ENCODE measurements at regions not wholly inside any gene's neighbourhood (a gene's known extent, or its start where the extent isn't known, plus 50 kb on each side); places are given as distances from the start of the nearest gene placed in this dataset.

DNA sequence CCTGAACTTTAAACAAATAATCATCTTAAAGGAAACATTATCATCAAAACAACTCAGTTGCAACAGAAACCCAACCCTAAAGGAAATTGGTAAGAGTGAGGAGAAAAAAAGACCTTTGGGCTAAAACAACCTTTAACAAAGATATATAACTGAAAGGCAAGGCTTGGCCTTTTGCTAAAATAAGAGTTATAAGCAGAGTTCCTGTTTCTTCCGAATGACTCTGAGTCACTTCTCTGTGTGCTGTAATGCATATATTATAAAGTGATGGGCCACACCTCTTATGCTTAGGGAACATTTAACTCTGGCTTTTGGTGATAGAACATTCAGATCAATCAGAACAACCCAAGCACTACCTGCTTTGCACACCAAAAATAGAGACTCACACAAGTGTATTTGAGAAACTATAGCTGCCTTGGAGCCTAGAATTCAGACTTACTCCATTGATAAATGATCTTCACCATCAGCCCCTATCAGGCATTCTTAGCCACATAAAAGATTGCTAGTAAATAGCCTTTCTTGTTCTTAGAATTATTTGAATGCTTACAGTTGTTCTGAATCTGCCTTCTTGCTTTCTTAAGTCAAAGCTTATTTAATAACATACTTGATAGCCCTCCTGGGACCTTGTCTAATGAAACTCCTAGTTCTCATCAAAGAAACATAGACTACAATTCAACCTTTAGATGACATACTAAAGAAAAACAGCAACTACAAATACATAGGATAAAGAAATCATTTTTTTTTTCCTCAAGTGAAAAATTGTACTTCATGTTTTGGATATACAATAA lies 294.2 kb upstream of the SEMA6D start:
- Histone ChIP-seq H3K23ac (ENCODE audit: insufficient read length) (no peak overlapping the region), H3K4ac (replicated peaks; ENCODE audit: insufficient read length, low read depth, low read length) (no peak overlapping the region), H3K56ac (replicated peaks; ENCODE audit: insufficient read length, low read depth, low read length) (no peak overlapping the region), H3K36me3 (ENCODE audit: control insufficient read depth in 2 of 4, insufficient read depth in 4 of 4, low read length in 3 of 4) (no peaks in the 10 kb centered on the region), H3K79me1 (ENCODE audit: low read depth, low read length) (no peaks in the 10 kb centered on the region), H2AFZ (ENCODE audit: low read length) (no peak overlapping the region), H3K27ac (ENCODE audit: low read depth, low read length) (no peak overlapping the region), H3K79me2 (ENCODE audit: control insufficient read depth in 1 of 2, insufficient read depth in 2 of 2, low read length in 2 of 2) (no peaks in the 10 kb centered on the region), H3K18ac (ENCODE audit: extremely low read depth, low read length) (no peak overlapping the region), H3K14ac (ENCODE audit: insufficient read length) (no peak overlapping the region), H3K23me2 (ENCODE audit: low read depth, low read length) (no peaks in the 10 kb centered on the region), H2BK12ac (ENCODE audit: low read depth, low read length) (no peak overlapping the region), H3K9me3 (ENCODE audit: insufficient read depth in 2 of 2, low read depth in 1 of 2, low read length in 1 of 2) (no peaks in the 10 kb centered on the region), H3K4me3 (ENCODE audit: extremely low read depth in 1 of 4, insufficient read depth in 2 of 4, low read depth in 3 of 4, low read length in 4 of 4) (no peak overlapping the region), H2BK15ac (ENCODE audit: low read length) (no peak overlapping the region), H2BK5ac (ENCODE audit: low read depth, low read length) (no peak overlapping the region), H3K4me2 (ENCODE audit: insufficient read depth in 1 of 2, low read depth in 2 of 2, low read length in 2 of 2) (no peak overlapping the region), H3K27me3 (replicated peaks in 1 of 4; ENCODE audit: control insufficient read depth in 3 of 4, extremely low read depth in 1 of 4, insufficient read depth in 3 of 4, low read length in 3 of 4) (no peaks in the 10 kb centered on the region), H4K20me1 (replicated peaks in 1 of 2; ENCODE audit: control insufficient read depth in 1 of 2, insufficient read depth in 2 of 2, low read length in 2 of 2) (no peaks in the 10 kb centered on the region), H4K5ac (ENCODE audit: insufficient read length, low read depth, low read length) (no peak overlapping the region), H2AK5ac (ENCODE audit: low read depth, low read length) (no peak overlapping the region), H4K91ac (replicated peaks; ENCODE audit: insufficient read length, low read length) (no peak overlapping the region), H2BK20ac (ENCODE audit: low read length) (no peak overlapping the region), H3K9ac (replicated peaks in 1 of 4; ENCODE audit: extremely low read depth in 1 of 4, low read depth in 3 of 4, low read length in 3 of 4) (no peak overlapping the region), H2BK120ac (replicated peaks; ENCODE audit: low read depth, low read length) (no peak overlapping the region), H3K4me1 (replicated peaks in 1 of 4; ENCODE audit: control insufficient read depth in 3 of 4, insufficient read depth in 4 of 4, low read length in 3 of 4) (no peaks in the 10 kb centered on the region), H4K8ac (ENCODE audit: extremely low read depth, insufficient read depth, low read length) (no peak overlapping the region)
- no peak for DNase-seq (ENCODE audit: low read depth in 1 of 2, low spot score in 2 of 2)
- no peak for FAIRE-seq
- 92% methylated on average over 1 of the region's 1 CpG; no CpG with 5 or more reads in 1 of the 2 experiments for WGBS, 2 experiments (ENCODE audit: extremely low coverage in 1 of 2, insufficient coverage in 1 of 2, insufficient read length in 1 of 2, insufficient replicate concordance in 2 of 2, low coverage in 1 of 2, low lambda C conversion rate in 2 of 2, missing lambda C conversion rate in 1 of 2)
- TF ChIP-seq HDAC2 (IDR thresholded peaks at IDR 0.05; ENCODE audit: borderline replicate concordance in 1 of 2, low read depth in 2 of 2, low read length in 2 of 2) (no peak), POLR2AphosphoS5 (IDR thresholded peaks at IDR 0.05; ENCODE audit: low read depth, low read length) (no peak), SIX5 (IDR thresholded peaks at IDR 0.05; ENCODE audit: low read depth, low read length) (no peak), KDM5A (IDR thresholded peaks at IDR 0.05; ENCODE audit: low read length) (no peak), CBX8 (IDR thresholded peaks at IDR 0.05; ENCODE audit: borderline replicate concordance, low read depth, low read length) (no peak), TEAD4 (IDR thresholded peaks at IDR 0.05; ENCODE audit: low read depth, low read length) (no peak), SIN3A (conservative IDR thresholded peaks at IDR 0.05 in 1 of 2, IDR thresholded peaks at IDR 0.05 in 1 of 2; ENCODE audit: low read depth in 1 of 2, low read length in 2 of 2) (no peak), GTF2F1 (IDR thresholded peaks at IDR 0.05; ENCODE audit: borderline replicate concordance, low read depth, low read length) (no peak), FOSL1 (IDR thresholded peaks at IDR 0.05; ENCODE audit: insufficient read depth, low read depth, low read length) (no peak), HDAC6 (IDR thresholded peaks at IDR 0.05; ENCODE audit: low read depth, low read length) (no peak), CREB1 (IDR thresholded peaks at IDR 0.05) (no peak), TCF12 (IDR thresholded peaks at IDR 0.05; ENCODE audit: low read depth, low read length) (no peak), YY1 (IDR thresholded peaks at IDR 0.05; ENCODE audit: low read depth, low read length) (no peak)
- ChIA-PET POLR2A (ENCODE audit: partially characterized antibody) (no interaction called here), CTCF (ENCODE audit: partially characterized antibody) (interaction anchor here (0.7 to 1.0 kb wide), 3 partner anchors 10 to 128 kb away, joined by 3 to 4 read pairs (median 3); no protein-coding TSS in a partner anchor)

Measured in H1 (cell line).